ENCODE measurements at regions not wholly inside any gene's neighbourhood (a gene's known extent, or its start where the extent isn't known, plus 50 kb on each side); places are given as distances from the start of the nearest gene placed in this dataset.
"Not testable (repeated sequence)": the region's sequence is repeated elsewhere in the genome, so short reads cannot be mapped to it uniquely, and the experiment has no call there.

GRCh38 chr4:190121076-190121671 is 52.4 kb upstream of the DUX4 start:
- not testable (repeated sequence) for TF ChIP-seq PATZ1 (CRISPR knock-in tag; IDR thresholded peaks at IDR 0.05; ENCODE audit: borderline replicate concordance); ZFP3 (CRISPR knock-in tag; IDR thresholded peaks at IDR 0.05)

Data from SK-N-SH treated with all-trans-retinoic acid at 6 μM for 48 hours (cell line).